Heart left ventricle (tissue), 13 donors: ENCODE measurements at regions not wholly inside any gene's neighbourhood (a gene's known extent, or its start where the extent isn't known, plus 50 kb on each side); places are given as distances from the start of the nearest gene placed in this dataset.

Experiments used
- CTCF ChIP-seq, 12 donors: fragments of 200-600 bp; sonication (generic) in 4 of 12; IDR thresholded peaks; one replicate each; pipeline versions ENCODE4 v1.5.0 to v1.8.0; 2018 to 2022; ENCODE audit warnings: antibody characterized with exemption in 12 of 12, mild to moderate bottlenecking in 5 of 12
- POLR2A ChIP-seq, 2 donors: fragments of 450-650 bp; IDR thresholded peaks; one replicate each; pipeline ENCODE4 v1.6.1; 2017; ENCODE audit warnings: antibody characterized with exemption in 2 of 2, mild to moderate bottlenecking in 2 of 2, moderate library complexity in 2 of 2
- donor health status: ischemic (EF 13 %, LVEDD 7.1; RV severe dilation, severe dysfunction).
- donor health status: DM: no; HTN: yes; CAD: no.
- donor health status: DM: no; HTN: no; CAD: no.
- donor health status: ischemic (EF 25% LVEDD 6.9; RV normal size, moderate dysfunction).
- donor health status: ischemic (EF 25% LVEDD 5.7; RV mildly dilated, moderate dysfunction).
- donor health status: ischemic (EF 35%, LVEDD 5.7; RV mildly dilated, moderate dysfunction).
- donor health status: nonischemic (EF 11% LVEDD 7.7; RV severe dilation, severe dysfunction).
- donor health status: DM: yes; HTN: yes; CAD: no.
- donor health status: PGD.
- donor health status: ischemic (EF 29% LVEDD 5.4; RV normal size, mild dysfunction).
- donor health status: nonischemic (EF 23%, LVEDD 6.1; RV moderate dilation, normal function).

- TF ChIP-seq CTCF (IDR thresholded peaks at IDR 0.05), result no peak
- TF ChIP-seq POLR2A (IDR thresholded peaks at IDR 0.05), result no peak
These were observed 64.7 kb upstream of the UGT2B15 start for GRCh38 chr4:68735106-68735505.
